Activated naive CD4-positive, alpha-beta T cell treated with anti-CD3 and anti-CD28 coated beads, Interleukin-2, amount 10 ng/mL, durations not matched to agents 7 days and 5 days (primary cell): ENCODE measurements at regions not wholly inside any gene's neighbourhood (a gene's known extent, or its start where the extent isn't known, plus 50 kb on each side); places are given as distances from the start of the nearest gene placed in this dataset.
"Not testable (repeated sequence)": the region's sequence is repeated elsewhere in the genome, so short reads cannot be mapped to it uniquely, and the experiment has no call there.

Experiments used
- CTCF ChIA-PET: fragments of 350-600 bp; sonication (Branson Sonifier 250); formaldehyde crosslinking; loops from one replicate; lab custom pipeline; 2021; ENCODE audit warnings: antibody characterized with exemption; lab: Charles Lee
- DNase-seq: peaks from one replicate; pipeline ENCODE4 v3.0.0-alpha.2; 2020
- H3K27ac Mint-ChIP-seq: one replicate; pipeline ENCODE4 v1.8.0; 2021; ENCODE audit warnings: mild to moderate bottlenecking, moderate library complexity, mixed read lengths
- H3K27me3 Mint-ChIP-seq: one replicate; pipeline ENCODE4 v1.8.0; 2021; ENCODE audit warnings: mild to moderate bottlenecking, mixed read lengths
- H3K36me3 Mint-ChIP-seq: one replicate; pipeline ENCODE4 v1.8.0; 2021; ENCODE audit warnings: mixed read lengths
- H3K4me1 Mint-ChIP-seq: one replicate; pipeline ENCODE4 v1.8.0; 2021; ENCODE audit warnings: mixed read lengths
- H3K4me3 Mint-ChIP-seq: one replicate; pipeline ENCODE4 v1.8.0; 2021; ENCODE audit warnings: mild to moderate bottlenecking, moderate library complexity, mixed read lengths
- H3K9me3 Mint-ChIP-seq: one replicate; pipeline ENCODE4 v1.8.0; 2021; ENCODE audit warnings: mixed read lengths

GRCh38 chr1:45258059-45258650, 51.8 kb upstream of the ZSWIM5 start:
- H3K36me3 Mint-ChIP-seq, result no peaks in the 10 kb centered on the region
- peaks cover 31% of the 10 kb centered on the region for H3K9me3 Mint-ChIP-seq
- no peak overlapping the region for H3K4me3 Mint-ChIP-seq
- no peaks in the 10 kb centered on the region for H3K4me1 Mint-ChIP-seq
- DNase-seq, result no peak
- no peaks in the 10 kb centered on the region for H3K27me3 Mint-ChIP-seq
- no peak overlapping the region for H3K27ac Mint-ChIP-seq
- CTCF ChIA-PET, result no interaction called here

- Mint-ChIP-seq H3K4me3 (no peak overlapping the region), H3K36me3 (no peaks in the 10 kb centered on the region), H3K27me3 (no peaks in the 10 kb centered on the region), H3K9me3 (peaks cover 31% of the 10 kb centered on the region), H3K27ac (no peak overlapping the region), H3K4me1 (no peaks in the 10 kb centered on the region)
- CTCF ChIA-PET, result no interaction called here
- DNase-seq, result no peak
Measured at GRCh38 chr1:45259053-45259452, 52.6 kb upstream of the ZSWIM5 start.

GRCh38 chr1:45260244-45260643, 53.8 kb upstream of the ZSWIM5 start:
- no peak for DNase-seq
- H3K27me3 Mint-ChIP-seq, result no peaks in the 10 kb centered on the region
- no peaks in the 10 kb centered on the region for H3K36me3 Mint-ChIP-seq
- no peak overlapping the region for H3K4me3 Mint-ChIP-seq
- CTCF ChIA-PET, result no interaction called here
- H3K9me3 Mint-ChIP-seq, result peaks cover 31% of the 10 kb centered on the region
- H3K4me1 Mint-ChIP-seq, result no peaks in the 10 kb centered on the region
- H3K27ac Mint-ChIP-seq, result no peak overlapping the region

- Mint-ChIP-seq H3K4me3 (no peak overlapping the region), H3K27me3 (no peaks in the 10 kb centered on the region), H3K4me1 (no peaks in the 10 kb centered on the region), H3K27ac (no peak overlapping the region), H3K9me3 (peaks cover 18% of the 10 kb centered on the region), H3K36me3 (no peaks in the 10 kb centered on the region)
- DNase-seq, result no peak
- CTCF ChIA-PET, result no interaction called here
Measured at GRCh38 chr1:45263132-45263531, 56.7 kb upstream of the ZSWIM5 start.

- Mint-ChIP-seq H3K9me3 (peaks cover 4% of the 10 kb centered on the region), H3K4me3 (no peak overlapping the region), H3K27me3 (no peaks in the 10 kb centered on the region), H3K4me1 (no peaks in the 10 kb centered on the region), H3K27ac (no peak overlapping the region), H3K36me3 (no peaks in the 10 kb centered on the region)
- CTCF ChIA-PET, result interaction anchor here (0.6 to 0.7 kb wide), 2 partner anchors 12 to 54 kb away, joined by 3 to 5 read pairs; no protein-coding TSS in a partner anchor
- no peak for DNase-seq
Measured at GRCh38 chr1:45265244-45265643, 58.8 kb upstream of the ZSWIM5 start.

GRCh38 chr1:45266151-45266801, 59.9 kb upstream of the ZSWIM5 start:
- Mint-ChIP-seq H3K27me3 (no peaks in the 10 kb centered on the region), H3K4me1 (no peaks in the 10 kb centered on the region), H3K4me3 (no peak overlapping the region), H3K27ac (no peak overlapping the region), H3K36me3 (no peaks in the 10 kb centered on the region), H3K9me3 (peaks cover 2% of the 10 kb centered on the region)
- CTCF ChIA-PET, result interaction anchor here (0.6 kb wide), 1 partner anchor 313 kb away, joined by 3 read pairs; no protein-coding TSS in a partner anchor
- DNase-seq, result no peak

- DNase-seq, CTCF ChIA-PET, H3K4me3 Mint-ChIP-seq, H3K36me3 Mint-ChIP-seq, H3K9me3 Mint-ChIP-seq, H3K27ac Mint-ChIP-seq, H3K27me3 Mint-ChIP-seq, H3K4me1 Mint-ChIP-seq: not testable (repeated sequence)
Measured at GRCh38 chr1:45268310-45268709, 58.4 kb upstream of the HPDL start.

GRCh38 chr1:45272267-45272666, 54.4 kb upstream of the HPDL start:
- H3K27ac Mint-ChIP-seq, DNase-seq, H3K27me3 Mint-ChIP-seq, CTCF ChIA-PET, H3K4me1 Mint-ChIP-seq, H3K4me3 Mint-ChIP-seq, H3K9me3 Mint-ChIP-seq, H3K36me3 Mint-ChIP-seq: not testable (repeated sequence)

- no peak for DNase-seq
- Mint-ChIP-seq H3K9me3 (no peaks in the 10 kb centered on the region), H3K4me3 (no peak overlapping the region), H3K4me1 (no peaks in the 10 kb centered on the region), H3K27ac (no peak overlapping the region), H3K27me3 (peaks cover 6% of the 10 kb centered on the region), H3K36me3 (no peaks in the 10 kb centered on the region)
- CTCF ChIA-PET, result interaction anchor here (0.6 kb wide), 1 partner anchor 175 kb away, joined by 3 read pairs; no protein-coding TSS in a partner anchor
Measured at GRCh38 chr1:45272913-45273371, 53.8 kb upstream of the HPDL start.

GRCh38 chr1:45275054-45275453, 51.6 kb upstream of the HPDL start:
- H3K27me3 Mint-ChIP-seq, result peaks cover 15% of the 10 kb centered on the region

More at GRCh38 chr1:45275054-45275453, 51.6 kb upstream of the HPDL start:
- Mint-ChIP-seq H3K9me3 (no peaks in the 10 kb centered on the region), H3K4me3 (no peak overlapping the region), H3K27ac (no peak overlapping the region), H3K4me1 (no peaks in the 10 kb centered on the region), H3K36me3 (no peaks in the 10 kb centered on the region)
- CTCF ChIA-PET, result no interaction called here
- no peak for DNase-seq
